K562 (cell line): ENCODE measurements at regions not wholly inside any gene's neighbourhood (a gene's known extent, or its start where the extent isn't known, plus 50 kb on each side); places are given as distances from the start of the nearest gene placed in this dataset.

Experiments used
- ARHGAP35 ChIP-seq: fragments of 450-650 bp; IDR thresholded peaks from 2 replicates; pipeline ENCODE4 v1.6.1; 2018; ENCODE audit not compliant: partially characterized antibody
- C11orf30 ChIP-seq: fragments of 450-650 bp; IDR thresholded peaks from 2 replicates; pipeline ENCODE4 v1.6.1; 2016; ENCODE audit warnings: low read depth, mild to moderate bottlenecking
- CC2D1A ChIP-seq: fragments of 450-650 bp; IDR thresholded peaks from 2 replicates; pipeline ENCODE4 v1.6.1; 2017; ENCODE audit warnings: mild to moderate bottlenecking
- CEBPB ChIP-seq: fragments of 450-650 bp; IDR thresholded peaks from 2 replicates; pipeline ENCODE4 v1.6.1; 2016; ENCODE audit warnings: missing genetic modification characterization, missing compliant biosample characterization
- DIDO1 ChIP-seq: fragments of 450-650 bp; IDR thresholded peaks from 2 replicates; pipeline ENCODE4 v1.6.1; 2016; ENCODE audit warnings: low read depth, missing biosample characterization, missing genetic modification characterization
- HNRNPUL1 ChIP-seq: fragments of 200-400 bp; formaldehyde crosslinking; IDR thresholded peaks from 2 replicates; pipeline ENCODE4 v1.6.1; 2017; ENCODE audit warnings: low read length
- NFRKB ChIP-seq: fragments of 450-650 bp; IDR thresholded peaks from 2 replicates; pipeline ENCODE4 v1.6.1; 2016; ENCODE audit warnings: low read depth
- RAD21 ChIP-seq, 2 experiments: fragments of 250-450 bp in 1 of 2; fragments of 450-650 bp in 1 of 2; sonication (Bioruptor Pico) in 1 of 2; formaldehyde crosslinking in 1 of 2; IDR thresholded peaks in 1 of 2; conservative IDR thresholded peaks in 1 of 2; 2 replicates each; pipeline versions ENCODE4 v1.4.0 to v1.8.0; 2020 to 2022; ENCODE audit warnings: mild to moderate bottlenecking in 2 of 2, moderate library complexity in 1 of 2
- RBM34 ChIP-seq: fragments of 200-400 bp; formaldehyde crosslinking; IDR thresholded peaks from 2 replicates; pipeline ENCODE4 v1.6.1; 2018; ENCODE audit warnings: low read length, borderline replicate concordance; ENCODE audit not compliant: insufficient read depth
- SIN3A ChIP-seq, 2 experiments: fragments of 150-350 bp in 1 of 2; IDR thresholded peaks; 2 replicates each; pipeline ENCODE4 v1.6.1; 2011 to 2016; ENCODE audit warnings: borderline replicate concordance in 2 of 2, low read depth in 2 of 2, low read length in 2 of 2, mild to moderate bottlenecking in 2 of 2, moderate library complexity in 2 of 2; ENCODE audit not compliant: control insufficient read depth in 1 of 2
- SNIP1 ChIP-seq: fragments of 450-650 bp; IDR thresholded peaks from 2 replicates; pipeline ENCODE4 v1.7.1; 2017; ENCODE audit warnings: low read depth, mild to moderate bottlenecking
- SRSF7 ChIP-seq: fragments of 200-400 bp; formaldehyde crosslinking; optimal IDR thresholded peaks from 2 replicates; pipeline ENCODE3; 2017; ENCODE audit warnings: mild to moderate bottlenecking, low read depth, low read length
- TAF15 ChIP-seq: fragments of 200-400 bp; formaldehyde crosslinking; IDR thresholded peaks from 2 replicates; pipeline ENCODE4 v1.6.1; 2017; ENCODE audit warnings: mild to moderate bottlenecking, low read depth, low read length, moderate library complexity
- TBL1XR1 ChIP-seq, 2 experiments: IDR thresholded peaks; 2 replicates each; pipeline ENCODE4 v1.6.1; 2012; ENCODE audit warnings: improper control_type of control experiment in 2 of 2, low read length in 2 of 2, mild to moderate bottlenecking in 1 of 2
- TRIM24 ChIP-seq, 2 experiments: fragments of 450-650 bp; IDR thresholded peaks; 2 replicates each; pipeline ENCODE4 v1.6.1; 2016
- XRCC3 ChIP-seq: fragments of 450-650 bp; IDR thresholded peaks from 2 replicates; pipeline ENCODE4 v1.6.1; 2017; ENCODE audit warnings: mild to moderate bottlenecking, moderate library complexity
- ZNF589 ChIP-seq: fragments of 200-800 bp; sonication (Bioruptor generic); IDR thresholded peaks from 2 replicates; pipeline ENCODE4 v1.6.1; 2016; ENCODE audit warnings: low read depth, missing genetic modification characterization, missing compliant biosample characterization
- ZNF644 ChIP-seq: fragments of 200-800 bp; sonication (Bioruptor generic); IDR thresholded peaks from 2 replicates; pipeline ENCODE4 v1.6.1; 2016; ENCODE audit warnings: low read depth, missing genetic modification characterization, missing compliant biosample characterization
- ZNF778 ChIP-seq: fragments of 450-650 bp; formaldehyde crosslinking; IDR thresholded peaks from 2 replicates; pipeline ENCODE4 v1.4.0; 2020; ENCODE audit warnings: mild to moderate bottlenecking, moderate library complexity
- TF ChIP-seq, protein P1 (sequence below): fragments of 250-450 bp; sonication (Bioruptor Pico); IDR thresholded peaks from 2 replicates; pipeline ENCODE4 v1.5.0; 2022; ENCODE audit warnings: mild to moderate bottlenecking
- TF ChIP-seq, protein P2 (sequence below): sonication (generic); formaldehyde crosslinking; IDR thresholded peaks from 2 replicates; pipeline ENCODE4 v1.8.0; 2022; ENCODE audit warnings: missing genetic modification reagents, mild to moderate bottlenecking, borderline replicate concordance
- TF ChIP-seq, protein P3 (sequence below): fragments of 450-650 bp; IDR thresholded peaks from 2 replicates; pipeline ENCODE4 v1.6.1; 2014; ENCODE audit warnings: low read depth, mild to moderate bottlenecking, moderate library complexity, borderline replicate concordance
- TF ChIP-seq, protein P4 (sequence below): IDR thresholded peaks from 2 replicates; pipeline ENCODE4 v1.6.1; 2011; ENCODE audit warnings: borderline replicate concordance, low read depth, mild to moderate bottlenecking, moderate library complexity, low read length; ENCODE audit not compliant: insufficient read depth, poor library complexity, severe bottlenecking

- TF ChIP-seq, protein P1, sequence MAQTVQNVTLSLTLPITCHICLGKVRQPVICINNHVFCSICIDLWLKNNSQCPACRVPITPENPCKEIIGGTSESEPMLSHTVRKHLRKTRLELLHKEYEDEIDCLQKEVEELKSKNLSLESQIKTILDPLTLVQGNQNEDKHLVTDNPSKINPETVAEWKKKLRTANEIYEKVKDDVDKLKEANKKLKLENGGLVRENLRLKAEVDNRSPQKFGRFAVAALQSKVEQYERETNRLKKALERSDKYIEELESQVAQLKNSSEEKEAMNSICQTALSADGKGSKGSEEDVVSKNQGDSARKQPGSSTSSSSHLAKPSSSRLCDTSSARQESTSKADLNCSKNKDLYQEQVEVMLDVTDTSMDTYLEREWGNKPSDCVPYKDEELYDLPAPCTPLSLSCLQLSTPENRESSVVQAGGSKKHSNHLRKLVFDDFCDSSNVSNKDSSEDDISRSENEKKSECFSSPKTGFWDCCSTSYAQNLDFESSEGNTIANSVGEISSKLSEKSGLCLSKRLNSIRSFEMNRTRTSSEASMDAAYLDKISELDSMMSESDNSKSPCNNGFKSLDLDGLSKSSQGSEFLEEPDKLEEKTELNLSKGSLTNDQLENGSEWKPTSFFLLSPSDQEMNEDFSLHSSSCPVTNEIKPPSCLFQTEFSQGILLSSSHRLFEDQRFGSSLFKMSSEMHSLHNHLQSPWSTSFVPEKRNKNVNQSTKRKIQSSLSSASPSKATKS (CRISPR knock-in tag), result no peak
- TF ChIP-seq SNIP1, result no peak
- TF ChIP-seq ARHGAP35, result no peak
- TF ChIP-seq ZNF778, result no peak
- peak; percentile 73 for TF ChIP-seq ZNF589 (CRISPR knock-in tag)
- TF ChIP-seq C11orf30, result no peak
- no peak for TF ChIP-seq DIDO1
- no peak for TF ChIP-seq SRSF7
- TF ChIP-seq NFRKB, result no peak
- TF ChIP-seq RAD21 (CRISPR knock-in tag; conservative IDR thresholded peaks at IDR 0.05 in 1 of 2, IDR thresholded peaks at IDR 0.05 in 1 of 2), result no peak; a peak in 1 of 4 replicates
- TF ChIP-seq, protein P2, sequence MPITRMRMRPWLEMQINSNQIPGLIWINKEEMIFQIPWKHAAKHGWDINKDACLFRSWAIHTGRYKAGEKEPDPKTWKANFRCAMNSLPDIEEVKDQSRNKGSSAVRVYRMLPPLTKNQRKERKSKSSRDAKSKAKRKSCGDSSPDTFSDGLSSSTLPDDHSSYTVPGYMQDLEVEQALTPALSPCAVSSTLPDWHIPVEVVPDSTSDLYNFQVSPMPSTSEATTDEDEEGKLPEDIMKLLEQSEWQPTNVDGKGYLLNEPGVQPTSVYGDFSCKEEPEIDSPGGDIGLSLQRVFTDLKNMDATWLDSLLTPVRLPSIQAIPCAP (CRISPR knock-in tag), result no peak
- TF ChIP-seq, protein P3, sequence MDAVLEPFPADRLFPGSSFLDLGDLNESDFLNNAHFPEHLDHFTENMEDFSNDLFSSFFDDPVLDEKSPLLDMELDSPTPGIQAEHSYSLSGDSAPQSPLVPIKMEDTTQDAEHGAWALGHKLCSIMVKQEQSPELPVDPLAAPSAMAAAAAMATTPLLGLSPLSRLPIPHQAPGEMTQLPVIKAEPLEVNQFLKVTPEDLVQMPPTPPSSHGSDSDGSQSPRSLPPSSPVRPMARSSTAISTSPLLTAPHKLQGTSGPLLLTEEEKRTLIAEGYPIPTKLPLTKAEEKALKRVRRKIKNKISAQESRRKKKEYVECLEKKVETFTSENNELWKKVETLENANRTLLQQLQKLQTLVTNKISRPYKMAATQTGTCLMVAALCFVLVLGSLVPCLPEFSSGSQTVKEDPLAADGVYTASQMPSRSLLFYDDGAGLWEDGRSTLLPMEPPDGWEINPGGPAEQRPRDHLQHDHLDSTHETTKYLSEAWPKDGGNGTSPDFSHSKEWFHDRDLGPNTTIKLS, result 0 out of 2 replicates have a peak, but pooled peaks have one; percentile 31
- TF ChIP-seq CEBPB (tag), result peak; percentile 44; the same call in 1 of the 2 replicates
- TF ChIP-seq, protein P4, sequence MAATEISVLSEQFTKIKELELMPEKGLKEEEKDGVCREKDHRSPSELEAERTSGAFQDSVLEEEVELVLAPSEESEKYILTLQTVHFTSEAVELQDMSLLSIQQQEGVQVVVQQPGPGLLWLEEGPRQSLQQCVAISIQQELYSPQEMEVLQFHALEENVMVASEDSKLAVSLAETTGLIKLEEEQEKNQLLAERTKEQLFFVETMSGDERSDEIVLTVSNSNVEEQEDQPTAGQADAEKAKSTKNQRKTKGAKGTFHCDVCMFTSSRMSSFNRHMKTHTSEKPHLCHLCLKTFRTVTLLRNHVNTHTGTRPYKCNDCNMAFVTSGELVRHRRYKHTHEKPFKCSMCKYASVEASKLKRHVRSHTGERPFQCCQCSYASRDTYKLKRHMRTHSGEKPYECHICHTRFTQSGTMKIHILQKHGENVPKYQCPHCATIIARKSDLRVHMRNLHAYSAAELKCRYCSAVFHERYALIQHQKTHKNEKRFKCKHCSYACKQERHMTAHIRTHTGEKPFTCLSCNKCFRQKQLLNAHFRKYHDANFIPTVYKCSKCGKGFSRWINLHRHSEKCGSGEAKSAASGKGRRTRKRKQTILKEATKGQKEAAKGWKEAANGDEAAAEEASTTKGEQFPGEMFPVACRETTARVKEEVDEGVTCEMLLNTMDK, result no peak
- TF ChIP-seq TBL1XR1 (IDR thresholded peaks at IDR 0.05; ENCODE audit: low read length in 2 of 2), result peak in 1 of 2 experiments; percentile 27; a peak in 1 of 4 replicates
- no peak for TF ChIP-seq RBM34
- no peak for TF ChIP-seq CC2D1A
- TF ChIP-seq TRIM24 (IDR thresholded peaks at IDR 0.05), result peak in 1 of 2 experiments; percentile 46; a peak in 1 of 4 replicates
- no peak for TF ChIP-seq ZNF644 (tag)
- no peak for TF ChIP-seq TAF15
- no peak for TF ChIP-seq XRCC3
- no peak for TF ChIP-seq HNRNPUL1
- TF ChIP-seq SIN3A (IDR thresholded peaks at IDR 0.05; ENCODE audit: borderline replicate concordance in 2 of 2, control insufficient read depth in 1 of 2, low read depth in 2 of 2, low read length in 2 of 2), result no peak
Observed at GRCh38 chr3:171980578-171981270, 58.7 kb upstream of the FNDC3B start (continued).
